ENCODE measurements at regions not wholly inside any gene's neighbourhood (a gene's known extent, or its start where the extent isn't known, plus 50 kb on each side); places are given as distances from the start of the nearest gene placed in this dataset.

DNA sequence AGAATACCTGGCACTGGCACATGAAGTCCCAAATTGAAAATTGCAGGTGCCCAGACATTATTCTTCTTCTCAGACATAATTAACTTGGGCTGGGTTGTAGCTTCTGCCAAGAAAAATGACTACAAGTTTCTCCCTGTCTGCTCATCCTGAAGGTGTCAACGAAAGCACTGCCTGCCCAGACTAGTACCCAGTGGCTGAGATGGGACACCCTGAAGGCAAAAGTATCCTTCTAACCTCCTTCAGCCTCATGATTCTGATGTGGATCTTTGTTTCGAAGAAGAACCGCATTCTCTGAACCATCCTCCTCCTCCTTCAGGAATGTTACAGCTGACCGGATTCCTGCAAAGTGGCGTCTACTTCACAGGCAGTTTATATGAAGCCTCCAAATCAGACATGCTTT, 161.1 kb upstream of the FST start:
- Histone ChIP-seq H3K27ac (no peak overlapping the region), H3K36me3 (no peaks in the 10 kb centered on the region), H3K9me3 (peaks cover 0 to 21% (median 0%) of the 10 kb centered on the region in 11 donors), H3K27me3 (no peaks in the 10 kb centered on the region), H3K4me1 (no peaks in the 10 kb centered on the region), H3K4me3 (no peak overlapping the region)
- no peak for ATAC-seq
- intact Hi-C loops (cut with DNase I): no loop called here
- no peak for DNase-seq
- TF ChIP-seq, protein P1, sequence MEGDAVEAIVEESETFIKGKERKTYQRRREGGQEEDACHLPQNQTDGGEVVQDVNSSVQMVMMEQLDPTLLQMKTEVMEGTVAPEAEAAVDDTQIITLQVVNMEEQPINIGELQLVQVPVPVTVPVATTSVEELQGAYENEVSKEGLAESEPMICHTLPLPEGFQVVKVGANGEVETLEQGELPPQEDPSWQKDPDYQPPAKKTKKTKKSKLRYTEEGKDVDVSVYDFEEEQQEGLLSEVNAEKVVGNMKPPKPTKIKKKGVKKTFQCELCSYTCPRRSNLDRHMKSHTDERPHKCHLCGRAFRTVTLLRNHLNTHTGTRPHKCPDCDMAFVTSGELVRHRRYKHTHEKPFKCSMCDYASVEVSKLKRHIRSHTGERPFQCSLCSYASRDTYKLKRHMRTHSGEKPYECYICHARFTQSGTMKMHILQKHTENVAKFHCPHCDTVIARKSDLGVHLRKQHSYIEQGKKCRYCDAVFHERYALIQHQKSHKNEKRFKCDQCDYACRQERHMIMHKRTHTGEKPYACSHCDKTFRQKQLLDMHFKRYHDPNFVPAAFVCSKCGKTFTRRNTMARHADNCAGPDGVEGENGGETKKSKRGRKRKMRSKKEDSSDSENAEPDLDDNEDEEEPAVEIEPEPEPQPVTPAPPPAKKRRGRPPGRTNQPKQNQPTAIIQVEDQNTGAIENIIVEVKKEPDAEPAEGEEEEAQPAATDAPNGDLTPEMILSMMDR (IDR thresholded peaks at IDR 0.05): no peak
- 78 to 85% methylated on average over 5 of the region's 5 CpGs for WGBS, 2 donors

DNA sequence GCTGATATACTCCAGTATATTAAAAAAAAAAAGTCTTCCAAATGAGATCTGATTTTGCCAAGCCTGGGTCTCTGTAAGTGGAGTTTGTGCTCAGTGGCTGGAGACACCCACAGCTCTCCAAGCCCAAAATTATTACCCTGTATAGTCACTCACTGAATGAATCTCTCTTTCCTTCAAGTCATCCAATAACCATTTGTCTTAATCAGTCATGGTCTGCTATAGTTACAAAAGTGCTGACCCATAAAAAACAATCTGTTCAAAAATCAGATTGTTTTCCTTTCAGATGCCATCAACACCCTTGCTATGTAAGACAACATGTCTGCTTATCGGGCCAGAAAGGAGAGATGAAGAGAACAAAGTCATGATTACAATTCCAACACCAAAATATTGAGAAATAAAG, 159.4 kb upstream of the FST start:
- DNase-seq (no peak), ATAC-seq (no peak)
- H3K27ac ChIP-seq: no peak overlapping the region
- no peaks in the 10 kb centered on the region for H3K27me3 ChIP-seq
- H3K4me3 ChIP-seq: no peak overlapping the region
- intact Hi-C loops (cut with DNase I): no loop called here
- 86 to 90% methylated on average over 1 of the region's 1 CpG for whole genome bisulfite sequencing, 2 donors
- H3K9me3 ChIP-seq: peaks cover 0 to 6% (median 0%) of the 10 kb centered on the region in 11 donors
- H3K36me3 ChIP-seq: no peaks in the 10 kb centered on the region
- TF ChIP-seq, protein P1 (IDR thresholded peaks at IDR 0.05): no peak
- peaks cover 0 to 4% (median 0%) of the 10 kb centered on the region in 9 donors for H3K4me1 ChIP-seq

GRCh38 chr5:53321721-53322120, 158.7 kb upstream of the FST start:
- DNase-seq (no peak), ATAC-seq (no peak)
- Histone ChIP-seq H3K27me3 (no peaks in the 10 kb centered on the region), H3K36me3 (no peaks in the 10 kb centered on the region), H3K9me3 (no peaks in the 10 kb centered on the region), H3K4me3 (no peak overlapping the region), H3K27ac (no peak overlapping the region), H3K4me1 (peaks cover 0 to 11% (median 0%) of the 10 kb centered on the region in 9 donors)
- intact Hi-C loops (cut with DNase I): no loop called here
- TF ChIP-seq, protein P1 (IDR thresholded peaks at IDR 0.05): no peak
- 95 to 96% methylated on average over 2 of the region's 2 CpGs for WGBS, 2 donors

DNA sequence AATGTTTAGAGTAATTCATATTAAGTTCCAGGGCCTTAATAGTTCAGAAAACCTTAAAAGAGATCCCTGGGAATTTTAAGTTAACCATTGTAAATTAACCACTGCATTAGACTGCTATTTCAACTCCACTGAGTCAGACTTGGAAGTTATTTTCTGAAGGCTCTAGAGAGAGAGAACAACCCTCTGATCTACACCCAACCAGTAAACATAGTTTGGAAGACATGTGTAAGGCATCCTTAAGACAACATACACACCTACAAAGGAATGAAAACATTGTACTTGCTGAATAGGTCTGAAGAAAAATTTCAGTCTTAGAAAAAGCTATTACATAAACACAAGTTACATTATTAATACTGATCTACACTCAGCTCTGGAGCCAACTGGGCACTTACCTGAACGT, 158.2 kb upstream of the FST start:
- H3K9me3 ChIP-seq: no peaks in the 10 kb centered on the region
- no peak for DNase-seq
- no peak overlapping the region for H3K27ac ChIP-seq
- H3K36me3 ChIP-seq: no peaks in the 10 kb centered on the region
- intact Hi-C loops (cut with DNase I): no loop called here
- H3K27me3 ChIP-seq: no peaks in the 10 kb centered on the region
- no peak for ATAC-seq
- H3K4me3 ChIP-seq: no peak overlapping the region
- 62 to 68% methylated on average over 1 of the region's 1 CpG for WGBS, 2 donors
- TF ChIP-seq, protein P1 (IDR thresholded peaks at IDR 0.05): no peak
- peaks cover 0 to 14% (median 0%) of the 10 kb centered on the region in 9 donors for H3K4me1 ChIP-seq
